ENCODE measurements at regions not wholly inside any gene's neighbourhood (a gene's known extent, or its start where the extent isn't known, plus 50 kb on each side); places are given as distances from the start of the nearest gene placed in this dataset.

DNA sequence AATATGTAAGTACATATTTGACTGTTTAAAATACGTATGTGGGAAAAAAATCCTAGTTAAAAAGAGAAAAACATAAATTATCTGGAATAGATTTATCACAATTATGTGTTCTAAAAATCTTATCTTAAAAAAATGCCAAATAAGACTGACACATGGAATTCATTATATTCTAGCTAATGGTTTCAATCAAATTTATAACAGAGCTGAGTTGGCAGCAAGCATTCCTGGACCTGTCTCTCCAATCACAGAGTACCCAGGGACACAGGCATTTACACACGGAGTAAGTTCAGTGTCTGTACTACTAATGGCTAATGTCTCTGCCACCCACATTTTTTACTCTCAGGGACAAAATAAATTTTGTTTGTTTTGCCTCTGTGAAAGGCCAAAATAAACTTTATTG, 122.3 kb downstream of the RPS12 start:
- DNase-seq (ENCODE audit: low read depth in 2 of 2) = no peak

DNA sequence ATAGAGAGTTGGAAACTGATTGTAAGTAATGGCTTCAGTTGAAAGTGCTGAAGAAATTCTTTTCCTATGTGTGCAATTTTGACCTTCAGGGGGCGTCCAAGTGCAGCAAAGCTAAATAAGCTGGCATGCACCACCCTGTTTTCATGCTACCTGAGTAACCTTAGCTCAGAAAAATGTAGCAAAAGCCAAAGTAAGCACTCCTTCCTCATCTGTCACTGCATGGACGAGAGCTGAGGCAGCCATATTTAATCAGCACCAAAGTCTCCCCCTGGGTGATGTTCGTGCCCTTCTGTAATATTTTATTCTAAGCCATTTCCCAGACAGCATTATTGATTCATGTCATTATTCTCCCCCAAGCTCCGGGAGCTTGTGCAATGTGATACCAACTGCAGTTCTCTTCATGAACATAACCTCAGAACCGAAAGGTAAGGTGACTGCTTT, 123.1 kb downstream of the RPS12 start:
- peak in 1 of 2 donors; percentile 3 for DNase-seq (ENCODE audit: low read depth in 2 of 2)

DNA sequence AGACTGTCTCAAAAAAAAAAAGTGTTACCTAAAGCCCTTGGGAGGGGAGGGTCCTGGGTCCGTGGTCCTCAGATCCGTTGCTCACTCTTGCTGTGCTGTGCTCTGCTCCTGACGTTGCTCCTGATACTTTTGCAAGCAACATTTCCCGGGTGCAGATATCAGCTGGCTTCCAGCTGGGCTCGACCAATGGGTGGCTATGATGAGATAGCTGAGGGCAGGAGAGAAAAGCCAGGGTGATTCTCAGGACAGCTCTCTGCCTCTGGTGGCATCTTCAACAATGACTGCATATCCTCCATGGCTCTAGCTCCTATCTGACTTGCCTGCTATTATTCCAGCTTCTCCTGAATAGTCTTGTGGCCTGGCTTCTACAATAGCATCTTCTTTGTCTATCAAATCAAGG, 134.5 kb downstream of the RPS12 start:
- no peak for DNase-seq (ENCODE audit: low read depth in 2 of 2)

DNA sequence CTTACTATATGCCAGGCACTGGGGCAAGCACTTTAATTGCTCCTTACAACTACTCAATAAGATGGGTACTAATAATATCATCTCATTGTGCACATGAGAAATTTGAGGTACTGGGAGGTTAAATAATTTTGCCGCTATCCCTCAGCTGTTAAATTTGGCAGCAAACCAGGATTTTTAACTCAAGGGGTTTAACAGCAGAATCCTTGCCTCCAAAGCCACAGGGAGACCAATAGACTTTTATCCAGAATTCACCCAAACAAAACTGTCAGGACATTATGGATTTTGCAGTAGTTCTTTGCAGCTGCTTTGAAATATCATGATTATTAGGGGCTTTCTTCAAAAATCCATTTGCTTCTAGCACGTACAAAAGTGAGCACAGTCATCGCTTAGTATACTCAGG, 136.2 kb downstream of the RPS12 start:
- DNase-seq (ENCODE audit: low read depth in 2 of 2) = no peak

DNA sequence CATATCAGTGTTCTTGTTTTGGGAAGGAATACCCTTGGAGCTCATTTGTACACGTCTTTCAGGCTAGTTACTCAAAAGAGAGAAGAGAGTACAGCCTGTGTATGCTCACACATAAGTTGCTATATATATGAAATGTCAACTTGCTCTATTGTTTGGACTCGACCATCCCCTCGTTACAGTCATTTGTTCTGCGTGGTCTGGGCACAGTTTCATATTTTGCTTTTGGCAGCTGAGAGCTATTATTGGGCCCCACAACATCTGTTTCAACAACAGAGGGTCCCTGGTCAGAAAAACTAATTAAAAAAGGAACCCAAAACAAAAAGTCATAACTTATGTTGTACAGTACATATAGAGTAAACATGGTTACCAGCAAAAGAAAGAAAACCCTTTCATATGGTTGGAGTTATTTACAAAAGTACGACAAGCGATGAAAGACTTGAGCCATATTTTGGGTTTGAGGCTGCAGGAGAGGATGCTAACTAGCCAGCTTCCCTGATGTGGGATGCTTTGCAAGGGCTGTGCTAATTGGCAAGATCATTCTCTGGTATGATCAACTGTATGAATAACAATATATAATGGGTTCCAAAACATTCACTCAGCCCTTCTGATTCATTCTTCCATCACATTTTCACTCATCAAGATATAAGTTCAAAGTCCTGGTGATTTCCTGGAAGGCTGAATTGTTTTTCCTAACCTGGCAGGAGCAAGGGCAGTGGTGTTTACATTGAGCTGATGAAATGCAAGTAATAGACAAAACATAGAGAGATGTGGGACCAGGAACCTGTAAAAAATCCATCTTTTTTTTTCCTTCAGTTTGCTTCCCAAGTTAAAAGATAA, 137.9 kb downstream of the RPS12 start:
- no peak for DNase-seq (ENCODE audit: low read depth in 2 of 2)

DNA sequence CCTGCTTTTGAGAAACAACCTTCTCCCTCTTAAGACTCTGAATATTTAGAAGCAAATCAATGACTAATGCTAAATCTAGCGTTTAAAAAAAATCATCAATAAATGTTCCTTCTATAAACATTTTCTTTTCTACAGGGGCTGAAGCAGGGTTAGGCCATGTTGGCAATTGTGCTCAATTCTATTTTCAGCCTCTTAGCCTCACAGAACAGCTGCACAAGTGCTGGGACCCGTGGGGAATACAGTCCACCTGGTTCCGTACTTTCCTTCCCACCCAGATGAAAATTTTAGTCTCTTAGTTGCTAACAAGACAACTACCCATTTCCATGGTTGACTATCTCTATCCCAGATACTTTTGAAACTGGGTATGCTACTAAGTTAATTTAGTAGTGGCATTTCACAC, 138.6 kb downstream of the RPS12 start:
- DNase-seq (ENCODE audit: low read depth in 2 of 2) = no peak

DNA sequence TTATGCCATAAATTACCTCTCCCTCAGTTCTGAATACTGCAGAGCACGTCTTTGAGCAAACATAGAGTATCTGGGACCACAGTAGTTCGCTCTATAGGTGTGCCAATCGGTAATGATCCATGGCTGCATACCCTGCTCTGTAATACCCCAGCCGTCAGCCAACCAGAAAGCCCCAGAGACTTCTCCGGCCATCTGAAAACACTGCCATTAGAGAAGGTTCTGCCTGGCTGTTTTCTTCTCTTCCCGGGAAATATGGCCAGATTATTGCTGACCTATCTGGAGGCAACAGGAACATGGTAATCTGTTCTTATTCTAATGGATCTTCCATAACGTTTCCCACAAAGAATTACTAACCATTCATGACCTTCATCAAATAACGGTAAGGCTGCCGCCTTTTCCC, 139.9 kb downstream of the RPS12 start:
- no peak for DNase-seq (ENCODE audit: low read depth in 2 of 2)

DNA sequence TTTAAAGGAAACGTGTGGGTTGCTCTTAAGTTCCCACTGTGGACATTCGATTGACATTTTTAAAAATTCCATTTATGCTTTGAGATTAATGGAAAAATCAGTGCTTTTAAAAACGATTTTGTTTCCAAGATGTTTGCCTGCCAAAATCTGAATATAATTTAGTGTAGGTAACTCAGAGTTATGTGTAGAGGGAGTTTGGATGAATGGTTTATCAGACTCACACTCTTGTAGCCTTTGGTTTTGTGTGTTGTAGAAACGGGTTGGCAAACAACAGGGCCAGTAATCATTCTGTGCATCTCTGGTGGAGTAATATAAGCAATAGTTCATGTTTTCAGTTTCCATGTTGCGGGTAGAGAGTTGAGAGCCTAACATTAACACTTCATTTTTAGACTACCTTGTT, 140.6 kb downstream of the RPS12 start:
- no peak for DNase-seq (ENCODE audit: low read depth in 2 of 2)

DNA sequence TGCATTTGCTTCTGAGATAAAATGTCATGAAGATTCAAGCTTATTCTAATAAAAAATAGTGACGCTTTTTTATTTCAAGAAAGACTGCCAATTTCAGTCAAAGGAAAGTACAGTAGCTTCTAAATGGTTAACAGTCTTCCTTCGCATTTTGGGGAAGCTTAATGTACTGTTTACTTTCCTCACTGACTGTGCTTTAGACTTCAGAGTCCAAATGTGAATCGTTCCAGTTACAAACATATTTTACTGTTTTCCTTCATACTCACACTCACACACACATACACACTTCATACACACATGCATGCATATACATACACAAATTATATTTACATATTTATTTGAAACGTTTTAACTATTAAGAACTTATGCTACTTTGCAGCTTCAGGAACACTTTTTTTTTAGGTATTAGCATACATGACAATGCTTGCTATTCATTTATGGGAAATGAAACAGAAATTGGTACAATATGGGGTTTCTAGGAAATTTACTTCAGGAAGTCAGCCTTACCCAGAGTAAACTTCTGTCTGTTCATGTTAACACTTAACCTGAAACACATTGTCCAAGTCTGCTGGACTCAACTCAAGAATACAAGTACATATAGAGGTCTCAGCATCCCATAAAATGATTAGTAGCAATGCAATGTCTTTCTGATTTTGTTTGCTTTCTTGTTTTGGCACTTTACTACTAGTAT, 145.4 kb downstream of the RPS12 start:
- DNase-seq (ENCODE audit: low read depth in 2 of 2) = no peak

DNA sequence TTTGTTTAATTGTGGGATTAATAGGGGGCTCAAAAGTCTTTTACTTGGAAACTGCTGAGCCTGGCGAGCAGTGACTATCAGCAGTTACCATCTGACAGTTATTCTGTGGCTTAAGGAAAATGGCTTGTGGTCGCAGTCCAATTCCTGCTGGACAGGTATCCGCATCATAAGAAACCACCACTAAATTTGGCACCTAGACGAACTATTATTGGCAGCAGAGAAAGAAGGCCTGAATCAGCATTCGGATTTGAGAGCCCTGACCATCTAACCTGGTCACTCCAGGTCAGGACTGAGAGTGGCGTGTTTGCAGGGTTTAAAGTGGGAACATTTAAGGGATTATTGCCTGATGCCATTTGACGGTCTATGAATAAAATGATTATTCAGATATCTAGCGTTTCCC, 146.4 kb downstream of the RPS12 start:
- DNase-seq (ENCODE audit: low read depth in 2 of 2) = no peak

DNA sequence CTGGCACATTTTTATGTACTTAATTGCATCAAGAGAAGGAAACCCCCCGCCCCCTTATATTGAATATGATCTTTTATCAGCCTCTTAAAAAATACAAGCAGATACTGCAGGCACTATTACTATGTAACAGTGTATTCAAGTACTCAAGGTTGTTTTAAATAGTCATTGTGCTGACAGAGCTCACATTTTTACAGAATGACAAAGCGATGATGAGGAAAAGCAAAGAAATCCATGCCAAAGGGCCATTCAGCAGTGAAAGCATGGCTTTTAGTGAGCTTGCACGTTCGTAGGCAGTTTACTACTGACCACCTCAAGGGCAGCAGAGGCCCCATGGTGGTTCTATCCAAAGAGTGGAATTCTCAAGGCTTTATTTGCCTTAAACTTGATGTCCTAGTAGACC, 146.8 kb downstream of the RPS12 start:
- no peak for DNase-seq (ENCODE audit: low read depth in 2 of 2)

DNA sequence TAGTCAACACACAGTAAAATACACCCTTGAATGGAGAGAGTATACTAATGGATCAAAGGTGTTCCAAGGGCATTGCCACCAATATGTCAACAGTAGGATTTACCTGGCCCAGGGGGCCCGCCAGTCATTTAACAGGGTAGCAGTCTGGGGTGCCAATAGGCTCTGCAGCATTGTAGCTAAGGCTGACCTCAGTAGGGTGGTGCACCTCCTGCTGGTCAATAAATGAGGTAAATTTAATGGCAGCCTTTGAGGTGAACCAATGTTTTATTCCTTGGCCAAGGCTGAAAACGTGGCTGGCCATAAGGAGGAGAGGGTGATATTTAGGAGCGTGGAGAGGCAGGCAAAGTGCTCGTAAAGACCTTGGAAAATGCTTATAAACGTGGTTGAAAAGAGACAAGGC, 147.2 kb downstream of the RPS12 start:
- no peak for DNase-seq (ENCODE audit: low read depth in 2 of 2)

DNA sequence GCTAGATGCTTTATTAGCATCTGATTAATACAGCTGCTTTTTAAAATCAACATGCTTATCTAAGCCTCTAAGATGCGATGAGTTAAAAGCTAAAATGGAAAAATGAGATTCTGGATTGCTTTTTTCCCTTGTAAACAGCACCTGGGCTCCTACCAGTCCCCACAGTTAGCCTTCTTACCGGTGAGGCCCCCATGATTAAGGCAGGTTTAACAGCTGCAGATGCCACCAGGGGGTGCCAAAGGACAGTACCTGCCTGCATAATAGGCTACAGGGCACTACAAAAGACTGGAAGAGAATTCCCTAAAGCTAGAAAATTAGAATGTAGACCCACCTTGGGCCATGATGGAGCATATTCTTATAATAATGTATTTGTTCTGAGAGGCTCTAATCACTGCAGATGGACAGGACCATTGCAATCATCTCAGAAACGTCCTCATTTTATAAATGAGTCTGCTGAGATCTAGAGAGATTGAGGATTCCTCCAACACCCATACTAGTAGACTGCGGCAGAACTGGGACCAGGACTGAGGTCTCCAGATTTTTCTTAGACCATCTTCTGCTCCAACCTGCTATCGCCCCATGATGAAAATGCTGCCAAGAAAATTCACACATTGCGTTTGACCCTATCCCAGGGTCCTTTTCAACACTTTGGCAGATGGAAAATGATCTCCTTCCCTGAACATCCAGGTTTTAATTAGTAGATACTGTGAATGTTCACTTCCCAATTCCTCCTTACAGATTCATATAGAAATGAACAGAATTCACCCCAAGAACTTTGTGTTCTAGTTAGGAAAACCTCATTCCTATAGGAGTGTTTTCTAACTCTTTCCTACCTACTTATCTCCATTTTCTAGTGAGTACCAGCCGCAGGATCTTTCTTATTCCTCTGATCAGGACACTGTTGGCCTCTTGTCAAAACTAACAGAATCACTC, 148.8 kb downstream of the RPS12 start:
- peak; percentile 33 to 43 for DNase-seq (ENCODE audit: low read depth in 2 of 2)

DNA sequence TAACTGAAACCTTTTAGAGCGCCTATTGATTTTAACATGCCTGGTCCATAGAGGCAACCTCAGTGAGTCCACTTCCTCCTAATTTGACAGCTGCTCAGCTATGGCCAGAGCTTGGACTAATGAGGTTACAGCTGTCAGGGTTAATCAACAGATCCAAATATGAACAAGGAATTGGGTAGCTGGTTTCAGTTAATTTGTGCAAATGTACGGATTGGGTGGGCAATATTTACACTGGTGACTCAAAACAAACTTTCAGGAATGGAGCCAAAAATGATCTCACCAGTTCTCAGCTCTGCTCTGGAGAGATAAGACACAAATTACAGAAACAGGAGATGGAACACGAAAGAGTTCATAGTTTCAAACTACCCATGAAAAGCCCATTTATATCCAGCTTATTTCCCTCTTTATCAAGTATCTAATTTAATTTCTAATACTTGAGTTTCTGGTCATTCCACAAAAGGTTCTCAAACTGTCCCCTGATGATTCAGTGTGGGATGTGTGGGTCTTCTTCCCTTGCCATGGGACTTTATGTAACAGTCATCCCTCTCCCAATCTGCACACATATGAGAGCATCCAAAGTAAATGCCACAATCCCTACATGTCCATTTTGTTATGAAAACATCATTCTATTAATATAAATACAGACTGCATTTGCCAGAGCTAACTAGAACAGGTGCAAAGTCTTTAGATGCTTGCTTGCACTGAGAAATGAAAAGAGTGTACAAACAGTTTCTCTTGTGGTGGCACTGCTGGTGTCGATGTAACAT, 149.9 kb downstream of the RPS12 start:
- no peak for DNase-seq (ENCODE audit: low read depth in 2 of 2)

DNA sequence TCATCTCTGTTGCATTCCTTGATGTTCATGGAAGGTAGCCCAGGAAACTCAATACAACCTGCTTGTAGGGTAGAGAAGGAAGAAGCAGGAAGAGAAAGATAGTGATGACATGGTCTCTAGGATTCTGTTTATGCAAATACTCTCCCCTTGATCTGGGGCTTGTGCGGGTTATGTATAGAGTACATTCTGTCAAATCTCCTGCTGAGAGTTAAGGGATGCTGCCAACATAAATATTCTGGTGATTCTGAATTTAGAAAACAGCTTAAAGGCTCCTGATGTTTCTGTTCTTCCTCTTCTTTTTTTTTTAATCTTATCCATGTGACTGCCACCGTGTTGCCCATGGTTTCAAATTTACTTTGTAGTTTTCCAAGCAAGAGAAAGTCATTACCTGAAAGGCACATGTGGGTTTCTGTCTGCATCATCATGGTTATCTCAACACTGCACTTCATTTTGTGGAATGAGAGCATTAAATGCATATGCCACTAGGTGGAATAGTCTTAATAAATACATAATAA, 150.6 kb downstream of the RPS12 start:
- DNase-seq (ENCODE audit: low read depth in 2 of 2) = no peak

DNA sequence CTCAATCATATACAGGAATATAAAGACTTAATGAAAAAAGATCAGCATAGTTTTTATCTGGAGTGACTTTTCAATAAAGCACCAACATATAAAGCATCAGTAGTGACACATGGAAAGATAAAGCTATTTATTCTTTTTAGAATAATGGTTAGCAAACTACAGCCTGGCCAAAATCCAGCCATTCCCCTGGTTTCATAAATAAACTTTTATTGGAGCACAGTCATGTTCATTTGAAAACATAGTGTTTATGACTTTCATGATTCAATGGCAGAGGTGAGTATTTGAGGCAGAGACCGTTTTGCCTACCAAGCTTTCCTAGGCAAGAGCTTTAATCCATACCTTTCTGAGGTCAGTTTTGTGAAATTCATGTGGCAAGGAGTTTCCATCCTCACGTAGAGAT, 153.5 kb downstream of the RPS12 start:
- DNase-seq (ENCODE audit: low read depth in 2 of 2) = no peak

DNA sequence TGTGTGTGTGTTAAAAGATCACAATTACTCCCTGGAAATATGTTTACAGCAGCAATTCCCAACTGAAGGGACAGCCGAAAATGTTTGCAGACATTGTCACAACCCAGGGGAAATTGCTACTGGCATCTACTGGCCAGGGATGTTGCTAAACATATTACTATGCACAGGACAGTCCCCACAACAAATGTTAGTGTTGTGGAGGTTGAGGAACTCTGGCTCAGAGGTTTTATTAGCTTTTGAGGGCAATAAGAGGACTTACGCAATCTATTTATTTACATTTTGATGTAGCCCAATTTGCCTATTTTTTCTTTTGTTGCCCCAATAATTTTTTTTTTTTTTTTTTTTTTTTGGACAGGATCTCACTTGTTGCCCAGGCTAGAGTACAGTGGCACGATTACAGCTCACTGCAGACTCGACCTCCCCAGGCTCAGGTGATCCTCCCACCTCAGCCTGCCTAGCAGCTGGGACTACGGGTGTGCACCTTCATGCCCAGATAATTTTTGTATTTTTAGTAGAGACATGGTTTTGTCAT, 154.1 kb downstream of the RPS12 start:
- DNase-seq (ENCODE audit: low read depth in 2 of 2) = no peak

DNA sequence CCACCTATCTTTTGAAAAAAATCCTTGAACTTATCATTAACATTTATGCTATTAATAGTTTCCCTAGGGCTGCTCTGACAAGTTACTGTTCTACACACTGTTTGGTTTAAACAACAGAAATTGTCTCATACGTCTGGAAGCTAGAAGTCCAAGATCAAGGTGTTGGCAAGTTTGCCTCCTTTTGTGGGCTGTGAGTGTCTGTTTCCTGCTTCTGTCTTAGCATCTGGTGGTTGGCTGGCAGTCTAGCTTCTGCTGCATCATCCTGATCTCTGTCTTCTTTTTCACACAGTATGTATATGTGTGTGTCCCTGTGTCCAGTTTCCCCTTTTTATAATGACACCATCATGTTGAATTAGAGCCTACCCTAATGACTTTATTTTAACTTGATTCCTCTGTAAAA, 154.8 kb downstream of the RPS12 start:
- no peak for DNase-seq (ENCODE audit: low read depth in 2 of 2)

DNA sequence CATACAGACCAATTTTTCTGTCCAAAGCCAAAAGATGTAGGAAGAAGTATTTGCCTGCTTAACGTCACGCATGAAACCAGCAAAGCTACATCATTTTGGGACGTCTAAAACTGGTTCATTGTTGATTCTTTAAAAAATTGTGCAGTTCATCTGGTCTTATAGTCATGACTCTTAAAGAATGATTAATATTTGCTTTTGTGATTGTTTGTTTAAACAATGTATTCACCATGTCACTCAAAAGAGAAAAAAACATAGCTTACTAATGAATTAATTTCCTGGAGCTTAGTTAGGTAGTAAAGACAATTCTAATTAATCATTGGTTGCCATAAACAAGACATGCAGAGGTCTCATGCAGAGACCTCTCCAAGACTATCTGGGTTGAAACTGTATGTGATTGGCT, 157.3 kb downstream of the RPS12 start:
- DNase-seq (ENCODE audit: low read depth in 2 of 2) = no peak

DNA sequence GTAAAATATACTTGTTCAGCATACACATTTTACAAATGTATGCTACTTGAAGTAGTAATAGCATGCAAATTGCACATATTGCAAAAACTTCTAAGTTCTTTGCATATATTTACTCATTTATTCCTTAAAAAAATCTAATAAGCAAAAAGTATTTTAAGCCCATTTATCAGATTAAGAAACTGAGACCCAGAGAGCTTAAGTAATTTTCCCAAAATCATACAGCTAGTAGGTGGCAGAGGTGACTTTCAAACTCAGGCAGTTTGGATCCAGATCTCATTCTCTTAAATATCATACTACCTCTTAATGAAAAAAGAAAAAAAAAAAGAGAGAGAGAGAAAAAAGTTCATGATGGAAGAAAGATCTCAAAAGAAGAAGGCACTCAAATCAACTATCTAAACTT, 157.9 kb downstream of the RPS12 start:
- no peak for DNase-seq (ENCODE audit: low read depth in 2 of 2)

DNA sequence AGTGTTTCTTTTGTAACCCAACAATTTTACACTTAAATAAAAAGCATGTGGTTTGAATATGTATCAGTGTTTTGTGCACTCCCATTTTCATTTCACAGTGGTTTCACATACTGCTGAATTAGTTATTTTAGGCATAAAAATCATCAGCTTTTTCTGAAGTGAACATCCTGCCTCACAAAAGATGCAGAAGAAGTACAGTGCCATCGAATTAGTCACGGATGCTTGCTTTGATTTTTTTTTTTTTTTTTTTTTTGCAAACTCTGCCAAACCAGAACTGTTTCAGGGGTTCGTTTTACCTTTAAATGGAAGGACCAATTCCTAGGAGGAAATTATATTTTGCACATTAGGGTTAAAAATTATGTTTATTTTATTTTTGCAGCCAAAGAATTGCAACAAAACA, 158.6 kb downstream of the RPS12 start:
- DNase-seq (ENCODE audit: low read depth in 2 of 2) = no peak

All from stimulated activated CD8-positive, alpha-beta memory T cell treated with anti-CD3 and anti-CD28 coated beads, Interleukin-2, amount 100 ng/mL, for 48 hours (primary cell).